ENCODE measurements at regions not wholly inside any gene's neighbourhood (a gene's known extent, or its start where the extent isn't known, plus 50 kb on each side); places are given as distances from the start of the nearest gene placed in this dataset.

- TF ChIP-seq YY1 (IDR thresholded peaks at IDR 0.05; ENCODE audit: insufficient read depth, insufficient read length) (no peak), ZNF274 (IDR thresholded peaks at IDR 0.05; ENCODE audit: low read depth, low read length) (no peak), SUZ12 (IDR thresholded peaks at IDR 0.05; ENCODE audit: extremely low read depth, insufficient read depth, insufficient read length) (no peak)
Measured at GRCh38 chr6:86203044-86203443, 560.4 kb upstream of the SYNCRIP start.

Data from NT2/D1 (cell line).